Testis (tissue), 2 donors: ENCODE measurements at regions not wholly inside any gene's neighbourhood (a gene's known extent, or its start where the extent isn't known, plus 50 kb on each side); places are given as distances from the start of the nearest gene placed in this dataset.

ENCODE experiments used
- POLR2A ChIP-seq: fragments of 450-650 bp; IDR thresholded peaks from one replicate; pipeline ENCODE4 v1.6.1; 2017; ENCODE audit warnings: antibody characterized with exemption, mild to moderate bottlenecking, moderate library complexity
- TF ChIP-seq, protein P1 (sequence below), 3 experiments: fragments of 450-650 bp in 2 of 3; fragments of 200-600 bp in 1 of 3; sonication (generic) in 1 of 3; IDR thresholded peaks; one replicate each; pipeline ENCODE4 v1.5.1; 2016 to 2019; ENCODE audit warnings: antibody characterized with exemption in 3 of 3, mild to moderate bottlenecking in 2 of 3, moderate library complexity in 1 of 3

DNA sequence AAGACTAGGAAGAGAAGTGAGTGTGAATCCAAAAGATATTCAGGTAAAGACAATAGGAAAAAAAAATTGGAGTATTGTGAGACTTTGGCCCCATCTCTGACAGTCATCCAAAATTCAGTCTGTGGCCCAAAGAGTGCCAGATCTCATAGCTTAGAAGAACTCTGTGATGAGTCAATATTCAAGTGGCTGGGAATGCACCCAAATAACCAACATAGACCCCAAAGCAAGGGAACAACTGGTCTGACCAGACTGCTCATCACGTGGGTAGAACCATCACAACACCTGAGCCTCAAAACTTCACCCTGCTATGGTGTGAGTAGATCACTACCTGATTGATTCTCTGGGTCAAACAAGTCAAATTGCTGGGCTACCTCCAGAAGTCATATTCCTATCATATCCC is 51.1 kb upstream of the TRDN start:
- TF ChIP-seq, protein P1, sequence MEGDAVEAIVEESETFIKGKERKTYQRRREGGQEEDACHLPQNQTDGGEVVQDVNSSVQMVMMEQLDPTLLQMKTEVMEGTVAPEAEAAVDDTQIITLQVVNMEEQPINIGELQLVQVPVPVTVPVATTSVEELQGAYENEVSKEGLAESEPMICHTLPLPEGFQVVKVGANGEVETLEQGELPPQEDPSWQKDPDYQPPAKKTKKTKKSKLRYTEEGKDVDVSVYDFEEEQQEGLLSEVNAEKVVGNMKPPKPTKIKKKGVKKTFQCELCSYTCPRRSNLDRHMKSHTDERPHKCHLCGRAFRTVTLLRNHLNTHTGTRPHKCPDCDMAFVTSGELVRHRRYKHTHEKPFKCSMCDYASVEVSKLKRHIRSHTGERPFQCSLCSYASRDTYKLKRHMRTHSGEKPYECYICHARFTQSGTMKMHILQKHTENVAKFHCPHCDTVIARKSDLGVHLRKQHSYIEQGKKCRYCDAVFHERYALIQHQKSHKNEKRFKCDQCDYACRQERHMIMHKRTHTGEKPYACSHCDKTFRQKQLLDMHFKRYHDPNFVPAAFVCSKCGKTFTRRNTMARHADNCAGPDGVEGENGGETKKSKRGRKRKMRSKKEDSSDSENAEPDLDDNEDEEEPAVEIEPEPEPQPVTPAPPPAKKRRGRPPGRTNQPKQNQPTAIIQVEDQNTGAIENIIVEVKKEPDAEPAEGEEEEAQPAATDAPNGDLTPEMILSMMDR (IDR thresholded peaks at IDR 0.05), result no peak
- no peak for TF ChIP-seq POLR2A
